GM23338 (cell line): ENCODE measurements at regions not wholly inside any gene's neighbourhood (a gene's known extent, or its start where the extent isn't known, plus 50 kb on each side); places are given as distances from the start of the nearest gene placed in this dataset.
A peak's percentile ranks its signal among the peaks of the same experiment; 100 is the strongest.

Experiments used
- ATAC-seq: fragments of 200-7000 bp; cut with Tn5 transposase; 3 replicates; pipeline ENCODE4 v1.9.1; 2020
- DNase-seq: peaks from one replicate; pipeline ENCODE4 v3.0.0-alpha.2; 2015; ENCODE audit warnings: low spot score
- H2AFZ ChIP-seq: fragments of 200-600 bp; sonication (generic); 2 replicates; pipeline ENCODE4 v1.8.0; 2016; ENCODE audit warnings: antibody characterized with exemption, mild to moderate bottlenecking, moderate library complexity
- H3F3A ChIP-seq: fragments of 200-600 bp; sonication (generic); replicated peaks from 2 replicates; pipeline ENCODE4 v1.8.0; 2017; ENCODE audit warnings: antibody characterized with exemption, mixed run types, low read depth
- H3K27ac ChIP-seq: fragments of 200-600 bp; sonication (generic); 2 replicates; pipeline ENCODE4 v1.6.1; 2016; ENCODE audit warnings: low read depth
- H3K27me3 ChIP-seq: fragments of 200-600 bp; sonication (generic); 2 replicates; pipeline ENCODE4 v1.8.0; 2016; ENCODE audit warnings: mild to moderate bottlenecking, mixed run types, moderate library complexity; ENCODE audit not compliant: insufficient read depth
- H3K36me3 ChIP-seq: fragments of 200-600 bp; sonication (generic); 2 replicates; pipeline ENCODE4 v1.8.0; 2016; ENCODE audit warnings: mild to moderate bottlenecking; ENCODE audit not compliant: insufficient read depth
- H3K4me1 ChIP-seq: fragments of 200-600 bp; sonication (generic); 2 replicates; pipeline ENCODE4 v1.8.0; 2016; ENCODE audit warnings: mild to moderate bottlenecking, moderate library complexity; ENCODE audit not compliant: insufficient read depth
- H3K4me2 ChIP-seq: fragments of 200-600 bp; sonication (generic); 2 replicates; pipeline ENCODE4 v1.7.1; 2017; ENCODE audit warnings: mixed run types
- H3K4me3 ChIP-seq: fragments of 200-600 bp; sonication (generic); 2 replicates; pipeline ENCODE4 v1.6.1; 2016; ENCODE audit warnings: mixed run types
- H3K79me2 ChIP-seq: fragments of 200-600 bp; sonication (generic); replicated peaks from 2 replicates; pipeline ENCODE4 v1.8.0; 2017; ENCODE audit warnings: mild to moderate bottlenecking; ENCODE audit not compliant: insufficient read depth
- H3K9me2 ChIP-seq: fragments of 200-600 bp; sonication (generic); 2 replicates; pipeline ENCODE4 v1.8.0; 2017; ENCODE audit not compliant: insufficient read depth
- H4K20me1 ChIP-seq: fragments of 200-600 bp; sonication (generic); replicated peaks from 2 replicates; pipeline ENCODE4 v1.8.0; 2017; ENCODE audit warnings: mild to moderate bottlenecking; ENCODE audit not compliant: insufficient read depth
- H3K27ac Mint-ChIP-seq: 2 replicates; pipeline ENCODE4 v1.8.0; 2020; ENCODE audit warnings: inconsistent platforms, mild to moderate bottlenecking, moderate library complexity, mixed read lengths
- H3K27me3 Mint-ChIP-seq: 3 replicates; pipeline ENCODE4 v1.8.0; 2022; ENCODE audit warnings: low read depth, mild to moderate bottlenecking, moderate library complexity, mixed read lengths, inconsistent platforms; ENCODE audit not compliant: insufficient read depth, poor library complexity
- H3K36me3 Mint-ChIP-seq: 3 replicates; pipeline ENCODE4 v1.8.0; 2021; ENCODE audit warnings: low read depth, mild to moderate bottlenecking, inconsistent platforms, moderate library complexity, mixed read lengths
- H3K4me1 Mint-ChIP-seq: 3 replicates; pipeline ENCODE4 v1.8.0; 2020; ENCODE audit warnings: mild to moderate bottlenecking, inconsistent platforms, mixed read lengths
- H3K4me3 Mint-ChIP-seq: 3 replicates; pipeline ENCODE4 v1.8.0; 2021; ENCODE audit warnings: moderate library complexity, mild to moderate bottlenecking, inconsistent platforms, mixed read lengths
- H3K9me3 Mint-ChIP-seq: 3 replicates; pipeline ENCODE4 v1.8.0; 2020; ENCODE audit warnings: moderate library complexity, mild to moderate bottlenecking, inconsistent platforms, mixed read lengths
- CREB1 ChIP-seq: fragments of 250-450 bp; sonication (Bioruptor Pico); IDR thresholded peaks from 2 replicates; pipeline ENCODE4 v1.5.0; 2020; ENCODE audit warnings: low read depth, mild to moderate bottlenecking, moderate library complexity
- EZH2 ChIP-seq: fragments of 200-600 bp; sonication (generic); IDR thresholded peaks from one replicate; pipeline ENCODE4 v1.8.0; 2017; ENCODE audit warnings: antibody characterized with exemption, mild to moderate bottlenecking, low read depth; ENCODE audit not compliant: unreplicated experiment
- EZH2phosphoT487 ChIP-seq: fragments of 200-600 bp; sonication (generic); IDR thresholded peaks from one replicate; pipeline ENCODE4 v1.8.1; 2018; ENCODE audit warnings: antibody characterized with exemption; ENCODE audit not compliant: unreplicated experiment
- JUNB ChIP-seq: IDR thresholded peaks from one replicate; pipeline ENCODE4 v1.6.1; 2016; ENCODE audit warnings: antibody characterized with exemption; ENCODE audit not compliant: unreplicated experiment
- POLR2AphosphoS5 ChIP-seq: IDR thresholded peaks from 2 replicates; pipeline ENCODE4 v1.6.1; 2016; ENCODE audit warnings: antibody characterized with exemption, low read depth
- TF ChIP-seq, protein P1 (sequence below): IDR thresholded peaks from one replicate; pipeline ENCODE4 v1.6.1; 2018; ENCODE audit warnings: antibody characterized with exemption; ENCODE audit not compliant: unreplicated experiment
- TF ChIP-seq, protein P2 (sequence below), 2 experiments: fragments of 200-600 bp in 1 of 2; sonication (generic) in 1 of 2; conservative IDR thresholded peaks; 2 replicates each; pipeline versions ENCODE4 v1.5.1 to v1.6.1; 2016 to 2017; ENCODE audit warnings: antibody characterized with exemption in 2 of 2, low read depth in 2 of 2, mild to moderate bottlenecking in 2 of 2, moderate library complexity in 1 of 2
- TF ChIP-seq, protein P3 (sequence below): IDR thresholded peaks from 2 replicates; pipeline ENCODE4 v1.6.1; 2016; ENCODE audit warnings: antibody characterized with exemption
- TF ChIP-seq, protein P4 (sequence below): fragments of 250-450 bp; sonication (Bioruptor Pico); IDR thresholded peaks from 2 replicates; pipeline ENCODE4 v1.5.0; 2020; ENCODE audit warnings: mild to moderate bottlenecking, moderate library complexity

DNA sequence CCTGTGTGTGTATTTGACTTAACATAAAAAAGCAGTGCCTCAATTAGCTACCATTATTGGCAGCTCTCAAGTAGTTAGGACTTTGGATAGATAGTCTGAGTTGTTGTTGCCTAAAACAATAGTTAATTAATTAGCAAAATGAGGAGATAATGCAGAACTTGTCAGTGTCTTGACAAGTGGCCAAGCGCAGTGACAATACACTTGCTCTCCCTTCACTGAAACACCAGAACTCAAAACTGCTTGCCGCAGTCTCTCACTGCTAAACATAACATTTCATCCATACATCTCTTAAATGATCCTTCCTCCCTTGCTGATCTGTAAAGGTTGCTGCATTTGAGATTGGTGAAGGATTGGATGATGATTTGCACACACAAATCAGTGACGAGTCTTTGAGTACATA lies 61.7 kb downstream of the ARHGAP35 start (continued):
- TF ChIP-seq, protein P1, sequence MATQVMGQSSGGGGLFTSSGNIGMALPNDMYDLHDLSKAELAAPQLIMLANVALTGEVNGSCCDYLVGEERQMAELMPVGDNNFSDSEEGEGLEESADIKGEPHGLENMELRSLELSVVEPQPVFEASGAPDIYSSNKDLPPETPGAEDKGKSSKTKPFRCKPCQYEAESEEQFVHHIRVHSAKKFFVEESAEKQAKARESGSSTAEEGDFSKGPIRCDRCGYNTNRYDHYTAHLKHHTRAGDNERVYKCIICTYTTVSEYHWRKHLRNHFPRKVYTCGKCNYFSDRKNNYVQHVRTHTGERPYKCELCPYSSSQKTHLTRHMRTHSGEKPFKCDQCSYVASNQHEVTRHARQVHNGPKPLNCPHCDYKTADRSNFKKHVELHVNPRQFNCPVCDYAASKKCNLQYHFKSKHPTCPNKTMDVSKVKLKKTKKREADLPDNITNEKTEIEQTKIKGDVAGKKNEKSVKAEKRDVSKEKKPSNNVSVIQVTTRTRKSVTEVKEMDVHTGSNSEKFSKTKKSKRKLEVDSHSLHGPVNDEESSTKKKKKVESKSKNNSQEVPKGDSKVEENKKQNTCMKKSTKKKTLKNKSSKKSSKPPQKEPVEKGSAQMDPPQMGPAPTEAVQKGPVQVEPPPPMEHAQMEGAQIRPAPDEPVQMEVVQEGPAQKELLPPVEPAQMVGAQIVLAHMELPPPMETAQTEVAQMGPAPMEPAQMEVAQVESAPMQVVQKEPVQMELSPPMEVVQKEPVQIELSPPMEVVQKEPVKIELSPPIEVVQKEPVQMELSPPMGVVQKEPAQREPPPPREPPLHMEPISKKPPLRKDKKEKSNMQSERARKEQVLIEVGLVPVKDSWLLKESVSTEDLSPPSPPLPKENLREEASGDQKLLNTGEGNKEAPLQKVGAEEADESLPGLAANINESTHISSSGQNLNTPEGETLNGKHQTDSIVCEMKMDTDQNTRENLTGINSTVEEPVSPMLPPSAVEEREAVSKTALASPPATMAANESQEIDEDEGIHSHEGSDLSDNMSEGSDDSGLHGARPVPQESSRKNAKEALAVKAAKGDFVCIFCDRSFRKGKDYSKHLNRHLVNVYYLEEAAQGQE: no peak
- TF ChIP-seq, protein P2, sequence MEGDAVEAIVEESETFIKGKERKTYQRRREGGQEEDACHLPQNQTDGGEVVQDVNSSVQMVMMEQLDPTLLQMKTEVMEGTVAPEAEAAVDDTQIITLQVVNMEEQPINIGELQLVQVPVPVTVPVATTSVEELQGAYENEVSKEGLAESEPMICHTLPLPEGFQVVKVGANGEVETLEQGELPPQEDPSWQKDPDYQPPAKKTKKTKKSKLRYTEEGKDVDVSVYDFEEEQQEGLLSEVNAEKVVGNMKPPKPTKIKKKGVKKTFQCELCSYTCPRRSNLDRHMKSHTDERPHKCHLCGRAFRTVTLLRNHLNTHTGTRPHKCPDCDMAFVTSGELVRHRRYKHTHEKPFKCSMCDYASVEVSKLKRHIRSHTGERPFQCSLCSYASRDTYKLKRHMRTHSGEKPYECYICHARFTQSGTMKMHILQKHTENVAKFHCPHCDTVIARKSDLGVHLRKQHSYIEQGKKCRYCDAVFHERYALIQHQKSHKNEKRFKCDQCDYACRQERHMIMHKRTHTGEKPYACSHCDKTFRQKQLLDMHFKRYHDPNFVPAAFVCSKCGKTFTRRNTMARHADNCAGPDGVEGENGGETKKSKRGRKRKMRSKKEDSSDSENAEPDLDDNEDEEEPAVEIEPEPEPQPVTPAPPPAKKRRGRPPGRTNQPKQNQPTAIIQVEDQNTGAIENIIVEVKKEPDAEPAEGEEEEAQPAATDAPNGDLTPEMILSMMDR (conservative IDR thresholded peaks at IDR 0.05; ENCODE audit: low read depth in 2 of 2): no peak

DNA sequence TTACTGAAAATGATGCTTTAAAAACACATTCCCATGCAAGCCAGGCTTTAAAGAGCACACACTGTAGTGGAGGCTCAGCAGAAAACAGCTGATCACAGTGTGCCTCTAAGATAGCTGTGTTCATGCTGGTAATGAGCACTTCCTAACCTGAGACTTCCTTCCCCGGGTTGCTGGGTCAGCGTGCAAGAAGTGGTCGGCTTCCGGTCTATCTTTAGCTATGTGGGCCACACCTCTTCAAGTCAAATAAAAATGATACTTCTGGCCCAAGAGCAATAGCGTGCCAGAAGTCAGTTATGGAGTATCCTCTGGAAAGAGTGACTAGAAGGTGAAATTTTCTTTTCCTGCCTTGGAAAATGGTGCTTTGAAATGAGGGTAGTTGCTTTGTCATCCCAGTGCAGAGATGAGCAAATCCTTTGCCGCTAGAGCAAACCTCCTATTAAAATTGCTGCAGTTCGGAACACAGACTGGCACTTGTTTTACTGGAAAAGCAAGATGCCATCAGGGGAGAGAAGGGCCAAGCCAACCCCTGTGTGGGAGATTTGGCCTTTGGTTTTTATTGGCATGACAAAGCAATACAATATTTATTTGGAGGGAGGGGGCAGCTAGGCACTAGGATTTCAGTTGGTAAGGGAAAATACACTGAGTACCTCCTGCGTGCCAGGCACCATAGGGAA lies 64.2 kb downstream of the ARHGAP35 start:
- peaks cover 3% of the 10 kb centered on the region for H3K27me3 Mint-ChIP-seq
- peaks cover 33% of the 10 kb centered on the region for H3K4me1 ChIP-seq
- no peak overlapping the region for H2AFZ ChIP-seq
- peak overlapping the region; percentile 89 for H3K27ac ChIP-seq
- peaks cover 62% of the 10 kb centered on the region for H4K20me1 ChIP-seq
- peak overlapping the region; percentile 78 for H3K27ac Mint-ChIP-seq
- H3K36me3 ChIP-seq: peaks cover 3% of the 10 kb centered on the region; the same call in 1 of the 2 replicates
- no peaks in the 10 kb centered on the region for H3K27me3 ChIP-seq
- no peaks in the 10 kb centered on the region for H3K9me2 ChIP-seq
- H3K9me3 Mint-ChIP-seq: no peaks in the 10 kb centered on the region
- H3K4me2 ChIP-seq: no peak overlapping the region
- no peak overlapping the region for H3K4me3 Mint-ChIP-seq
- peaks cover 88% of the 10 kb centered on the region for H3K79me2 ChIP-seq
- H3F3A ChIP-seq: peaks cover 5% of the 10 kb centered on the region; the same call in 1 of the 2 replicates
- no peak for ATAC-seq
- no peak overlapping the region for H3K4me3 ChIP-seq
- DNase-seq: no peak
- H3K4me1 Mint-ChIP-seq: peaks cover 33% of the 10 kb centered on the region
- peaks cover 22% of the 10 kb centered on the region for H3K36me3 Mint-ChIP-seq
- TF ChIP-seq CREB1 (CRISPR knock-in tag) (no peak), POLR2AphosphoS5 (no peak), EZH2phosphoT487 (no peak), EZH2 (no peak), JUNB (no peak)
- TF ChIP-seq, protein P2 (conservative IDR thresholded peaks at IDR 0.05; ENCODE audit: low read depth in 2 of 2): no peak
- TF ChIP-seq, protein P3, sequence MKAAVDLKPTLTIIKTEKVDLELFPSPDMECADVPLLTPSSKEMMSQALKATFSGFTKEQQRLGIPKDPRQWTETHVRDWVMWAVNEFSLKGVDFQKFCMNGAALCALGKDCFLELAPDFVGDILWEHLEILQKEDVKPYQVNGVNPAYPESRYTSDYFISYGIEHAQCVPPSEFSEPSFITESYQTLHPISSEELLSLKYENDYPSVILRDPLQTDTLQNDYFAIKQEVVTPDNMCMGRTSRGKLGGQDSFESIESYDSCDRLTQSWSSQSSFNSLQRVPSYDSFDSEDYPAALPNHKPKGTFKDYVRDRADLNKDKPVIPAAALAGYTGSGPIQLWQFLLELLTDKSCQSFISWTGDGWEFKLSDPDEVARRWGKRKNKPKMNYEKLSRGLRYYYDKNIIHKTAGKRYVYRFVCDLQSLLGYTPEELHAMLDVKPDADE: no peak
- TF ChIP-seq, protein P4, sequence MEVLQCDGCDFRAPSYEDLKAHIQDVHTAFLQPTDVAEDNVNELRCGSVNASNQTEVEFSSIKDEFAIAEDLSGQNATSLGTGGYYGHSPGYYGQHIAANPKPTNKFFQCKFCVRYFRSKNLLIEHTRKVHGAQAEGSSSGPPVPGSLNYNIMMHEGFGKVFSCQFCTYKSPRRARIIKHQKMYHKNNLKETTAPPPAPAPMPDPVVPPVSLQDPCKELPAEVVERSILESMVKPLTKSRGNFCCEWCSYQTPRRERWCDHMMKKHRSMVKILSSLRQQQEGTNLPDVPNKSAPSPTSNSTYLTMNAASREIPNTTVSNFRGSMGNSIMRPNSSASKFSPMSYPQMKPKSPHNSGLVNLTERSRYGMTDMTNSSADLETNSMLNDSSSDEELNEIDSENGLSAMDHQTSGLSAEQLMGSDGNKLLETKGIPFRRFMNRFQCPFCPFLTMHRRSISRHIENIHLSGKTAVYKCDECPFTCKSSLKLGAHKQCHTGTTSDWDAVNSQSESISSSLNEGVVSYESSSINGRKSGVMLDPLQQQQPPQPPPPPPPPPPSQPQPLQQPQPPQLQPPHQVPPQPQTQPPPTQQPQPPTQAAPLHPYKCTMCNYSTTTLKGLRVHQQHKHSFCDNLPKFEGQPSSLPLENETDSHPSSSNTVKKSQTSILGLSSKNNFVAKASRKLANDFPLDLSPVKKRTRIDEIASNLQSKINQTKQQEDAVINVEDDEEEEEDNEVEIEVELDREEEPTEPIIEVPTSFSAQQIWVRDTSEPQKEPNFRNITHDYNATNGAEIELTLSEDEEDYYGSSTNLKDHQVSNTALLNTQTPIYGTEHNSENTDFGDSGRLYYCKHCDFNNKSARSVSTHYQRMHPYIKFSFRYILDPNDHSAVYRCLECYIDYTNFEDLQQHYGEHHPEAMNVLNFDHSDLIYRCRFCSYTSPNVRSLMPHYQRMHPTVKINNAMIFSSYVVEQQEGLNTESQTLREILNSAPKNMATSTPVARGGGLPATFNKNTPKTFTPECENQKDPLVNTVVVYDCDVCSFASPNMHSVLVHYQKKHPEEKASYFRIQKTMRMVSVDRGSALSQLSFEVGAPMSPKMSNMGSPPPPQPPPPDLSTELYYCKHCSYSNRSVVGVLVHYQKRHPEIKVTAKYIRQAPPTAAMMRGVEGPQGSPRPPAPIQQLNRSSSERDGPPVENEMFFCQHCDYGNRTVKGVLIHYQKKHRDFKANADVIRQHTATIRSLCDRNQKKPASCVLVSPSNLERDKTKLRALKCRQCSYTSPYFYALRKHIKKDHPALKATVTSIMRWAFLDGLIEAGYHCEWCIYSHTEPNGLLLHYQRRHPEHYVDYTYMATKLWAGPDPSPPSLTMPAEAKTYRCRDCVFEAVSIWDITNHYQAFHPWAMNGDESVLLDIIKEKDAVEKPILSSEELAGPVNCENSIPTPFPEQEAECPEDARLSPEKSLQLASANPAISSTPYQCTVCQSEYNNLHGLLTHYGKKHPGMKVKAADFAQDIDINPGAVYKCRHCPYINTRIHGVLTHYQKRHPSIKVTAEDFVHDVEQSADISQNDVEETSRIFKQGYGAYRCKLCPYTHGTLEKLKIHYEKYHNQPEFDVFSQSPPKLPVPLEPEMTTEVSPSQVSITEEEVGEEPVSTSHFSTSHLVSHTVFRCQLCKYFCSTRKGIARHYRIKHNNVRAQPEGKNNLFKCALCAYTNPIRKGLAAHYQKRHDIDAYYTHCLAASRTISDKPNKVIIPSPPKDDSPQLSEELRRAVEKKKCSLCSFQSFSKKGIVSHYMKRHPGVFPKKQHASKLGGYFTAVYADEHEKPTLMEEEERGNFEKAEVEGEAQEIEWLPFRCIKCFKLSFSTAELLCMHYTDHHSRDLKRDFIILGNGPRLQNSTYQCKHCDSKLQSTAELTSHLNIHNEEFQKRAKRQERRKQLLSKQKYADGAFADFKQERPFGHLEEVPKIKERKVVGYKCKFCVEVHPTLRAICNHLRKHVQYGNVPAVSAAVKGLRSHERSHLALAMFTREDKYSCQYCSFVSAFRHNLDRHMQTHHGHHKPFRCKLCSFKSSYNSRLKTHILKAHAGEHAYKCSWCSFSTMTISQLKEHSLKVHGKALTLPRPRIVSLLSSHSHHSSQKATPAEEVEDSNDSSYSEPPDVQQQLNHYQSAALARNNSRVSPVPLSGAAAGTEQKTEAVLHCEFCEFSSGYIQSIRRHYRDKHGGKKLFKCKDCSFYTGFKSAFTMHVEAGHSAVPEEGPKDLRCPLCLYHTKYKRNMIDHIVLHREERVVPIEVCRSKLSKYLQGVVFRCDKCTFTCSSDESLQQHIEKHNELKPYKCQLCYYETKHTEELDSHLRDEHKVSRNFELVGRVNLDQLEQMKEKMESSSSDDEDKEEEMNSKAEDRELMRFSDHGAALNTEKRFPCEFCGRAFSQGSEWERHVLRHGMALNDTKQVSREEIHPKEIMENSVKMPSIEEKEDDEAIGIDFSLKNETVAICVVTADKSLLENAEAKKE (CRISPR knock-in tag): no peak
